SK-N-SH (cell line): ENCODE measurements at regions not wholly inside any gene's neighbourhood (a gene's known extent, or its start where the extent isn't known, plus 50 kb on each side); places are given as distances from the start of the nearest gene placed in this dataset.

Experiments
- CTCF ChIA-PET: fragments of 300-600, 350-600 bp; formaldehyde crosslinking; extraction: SDS; loops from one replicate; lab custom pipeline; 2021; lab: Yijun Ruan, JAX
- POLR2A ChIA-PET: fragments of 350-600 bp; sonication (Branson Sonifier 250); formaldehyde crosslinking; extraction: SDS; loops from one replicate; lab custom pipeline; 2020; ENCODE audit warnings: antibody characterized with exemption, inconsistent platforms; lab: Yijun Ruan, JAX
- DNase-seq: peaks from one replicate; pipeline ENCODE4 v3.0.0; 2012
- H2AFZ ChIP-seq: fragments of 200-600 bp; sonication (generic); 2 replicates; pipeline ENCODE4 v1.8.1; 2016; ENCODE audit warnings: antibody characterized with exemption, mild to moderate bottlenecking, low read depth
- H3F3A ChIP-seq: fragments of 200-600 bp; sonication (generic); replicated peaks from 2 replicates; pipeline ENCODE3; 2016; ENCODE audit warnings: antibody characterized with exemption, mild to moderate bottlenecking; ENCODE audit not compliant: insufficient read depth
- H3K27ac ChIP-seq, 2 experiments: fragments of 200-500 bp in 1 of 2; fragments of 200-600 bp in 1 of 2; sonication (Bioruptor generic) in 1 of 2; sonication (generic), shearing (Covaris generic) in 1 of 2; 2 replicates each; pipeline versions ENCODE4 v1.5.1 to v1.6.1; 2014 to 2016; ENCODE audit warnings: low read depth in 2 of 2, inconsistent platforms in 1 of 2, low read length in 1 of 2, mild to moderate bottlenecking in 1 of 2, mixed read lengths in 1 of 2
- H3K27me3 ChIP-seq: fragments of 200-600 bp; sonication (generic), shearing (Covaris generic); 2 replicates; pipeline ENCODE4 v1.6.1; 2016; ENCODE audit warnings: mixed run types; ENCODE audit not compliant: insufficient read depth
- H3K36me3 ChIP-seq, 2 experiments: fragments of 200-500 bp in 1 of 2; fragments of 200-600 bp in 1 of 2; sonication (Bioruptor generic) in 1 of 2; sonication (generic) in 1 of 2; replicated peaks in 1 of 2; 2 replicates each; pipeline versions ENCODE3 to v1.5.1; 2014 to 2016; ENCODE audit warnings: low read length in 1 of 2, mild to moderate bottlenecking in 1 of 2; ENCODE audit not compliant: insufficient read depth in 2 of 2, control insufficient read depth in 1 of 2
- H3K4me1 ChIP-seq, 2 experiments: fragments of 200-500 bp in 1 of 2; fragments of 200-600 bp in 1 of 2; sonication (Bioruptor generic) in 1 of 2; sonication (generic), shearing (Covaris generic) in 1 of 2; 2 replicates each; pipeline versions ENCODE4 v1.5.1 to v1.6.1; 2014 to 2016; ENCODE audit warnings: low read depth in 1 of 2, low read length in 1 of 2, mixed run types in 1 of 2; ENCODE audit not compliant: insufficient read depth in 2 of 2, control insufficient read depth in 1 of 2
- H3K4me2 ChIP-seq: fragments of 200-600 bp; sonication (generic), shearing (Covaris generic); 2 replicates; pipeline ENCODE4 v1.6.1; 2017; ENCODE audit warnings: mixed run types
- H3K4me3 ChIP-seq, 2 experiments: fragments of 200-500 bp in 1 of 2; fragments of 200-600 bp in 1 of 2; sonication (Bioruptor generic) in 1 of 2; sonication (generic), shearing (Covaris generic) in 1 of 2; 2 replicates each; pipeline versions ENCODE4 v1.5.1 to v1.8.1; 2014 to 2016; ENCODE audit warnings: low read depth in 2 of 2, inconsistent platforms in 1 of 2, low read length in 1 of 2, mild to moderate bottlenecking in 1 of 2, mixed read lengths in 1 of 2, moderate library complexity in 1 of 2
- H3K79me2 ChIP-seq: fragments of 200-600 bp; sonication (generic); 2 replicates; pipeline ENCODE4 v1.8.1; 2017; ENCODE audit warnings: mild to moderate bottlenecking; ENCODE audit not compliant: insufficient read depth
- H3K9ac ChIP-seq: fragments of 200-600 bp; sonication (generic); 2 replicates; pipeline ENCODE4 v1.6.1; 2017; ENCODE audit warnings: mixed run types
- H3K9me2 ChIP-seq: fragments of 200-600 bp; sonication (generic); 2 replicates; pipeline ENCODE4 v1.6.1; 2017; ENCODE audit warnings: mixed run types
- H3K9me3 ChIP-seq: fragments of 200-600 bp; sonication (generic); 2 replicates; pipeline ENCODE4 v1.6.1; 2017; ENCODE audit warnings: mixed run types, mild to moderate bottlenecking, moderate library complexity
- H4K20me1 ChIP-seq: fragments of 200-600 bp; sonication (generic); 2 replicates; pipeline ENCODE4 v1.6.1; 2017; ENCODE audit warnings: mild to moderate bottlenecking, mixed run types; ENCODE audit not compliant: insufficient read depth
- CHD2 ChIP-seq: fragments of 150-350 bp; IDR thresholded peaks from 2 replicates; pipeline ENCODE4 v1.6.1; 2018; ENCODE audit warnings: low read length; ENCODE audit not compliant: partially characterized antibody
- ELF1 ChIP-seq: IDR thresholded peaks from 2 replicates; pipeline ENCODE4 v1.4.0; 2012
- EP300 ChIP-seq, 2 experiments: IDR thresholded peaks; 2 replicates each; pipeline versions ENCODE4 v1.4.0 to v1.6.1; 2012; ENCODE audit warnings: borderline replicate concordance in 1 of 2, low read depth in 1 of 2, low read length in 1 of 2
- EZH2phosphoT487 ChIP-seq: fragments of 200-600 bp; sonication (generic); IDR thresholded peaks from 2 replicates; pipeline ENCODE4 v1.6.1; 2017; ENCODE audit warnings: low read depth, mixed run types, mild to moderate bottlenecking, antibody characterized with exemption, moderate library complexity, borderline replicate concordance
- FOSL2 ChIP-seq: IDR thresholded peaks from 2 replicates; pipeline ENCODE4 v1.4.0; 2012; ENCODE audit warnings: low read depth, mild to moderate bottlenecking, moderate library complexity, borderline replicate concordance
- FOXJ3 ChIP-seq: sonication (generic); formaldehyde crosslinking; IDR thresholded peaks from 2 replicates; pipeline ENCODE4 v1.5.1; 2020; ENCODE audit warnings: mild to moderate bottlenecking, missing genetic modification reagents
- FOXM1 ChIP-seq: IDR thresholded peaks from 2 replicates; pipeline ENCODE4 v1.4.0; 2012; ENCODE audit warnings: low read depth, mild to moderate bottlenecking
- GATA2 ChIP-seq: sonication (generic); formaldehyde crosslinking; IDR thresholded peaks from 2 replicates; pipeline ENCODE4 v1.5.0; 2020; ENCODE audit warnings: mild to moderate bottlenecking, missing genetic modification reagents
- JUND ChIP-seq: IDR thresholded peaks from 2 replicates; pipeline ENCODE4 v1.4.0; 2012
- MAX ChIP-seq: IDR thresholded peaks from 2 replicates; pipeline ENCODE4 v1.4.0; 2012; ENCODE audit warnings: low read depth
- NFIC ChIP-seq: IDR thresholded peaks from 2 replicates; pipeline ENCODE4 v1.4.0; 2012; ENCODE audit warnings: borderline replicate concordance
- PBX3 ChIP-seq: IDR thresholded peaks from 2 replicates; pipeline ENCODE4; 2012
- POLR2AphosphoS5 ChIP-seq: IDR thresholded peaks from 2 replicates; pipeline ENCODE4 v1.6.1; 2012; ENCODE audit warnings: low read depth, low read length
- RAD21 ChIP-seq: IDR thresholded peaks from 2 replicates; pipeline ENCODE4 v1.6.1; 2012; ENCODE audit warnings: mild to moderate bottlenecking, low read length
- REST ChIP-seq: IDR thresholded peaks from 2 replicates; pipeline ENCODE4 v1.6.1; 2012; ENCODE audit warnings: mild to moderate bottlenecking, low read depth, low read length, moderate library complexity
- TAF1 ChIP-seq: IDR thresholded peaks from 2 replicates; pipeline ENCODE4 v1.6.1; 2012; ENCODE audit warnings: low read depth, mild to moderate bottlenecking, low read length, moderate library complexity, borderline replicate concordance
- ZBTB33 ChIP-seq: IDR thresholded peaks from 2 replicates; pipeline ENCODE4 v1.4.0; 2012; ENCODE audit warnings: low read depth, borderline replicate concordance
- WGBS: methylation state at CpG from one replicate; pipeline ENCODE4 v1.1.6; 2017; ENCODE audit warnings: low lambda C conversion rate; 5-methylcytosine and 5-hydroxymethylcytosine counted together
- TF ChIP-seq, protein P1 (sequence below): IDR thresholded peaks from 2 replicates; pipeline ENCODE4 v1.4.0; 2012; ENCODE audit warnings: low read depth, borderline replicate concordance

GRCh38 chr7:91492317-91492716 lies 228.1 kb downstream of the FZD1 start:
- no peak overlapping the region for H3K9ac ChIP-seq
- H4K20me1 ChIP-seq: no peaks in the 10 kb centered on the region
- no peaks in the 10 kb centered on the region for H3K27me3 ChIP-seq
- no peaks in the 10 kb centered on the region for H3K4me1 ChIP-seq
- H3K27ac ChIP-seq: no peak overlapping the region
- H3K9me2 ChIP-seq: no peaks in the 10 kb centered on the region
- H2AFZ ChIP-seq: no peak overlapping the region
- H3K36me3 ChIP-seq: no peaks in the 10 kb centered on the region
- H3K9me3 ChIP-seq: no peaks in the 10 kb centered on the region
- ChIA-PET POLR2A (no interaction called here), CTCF (no interaction called here)
- H3K4me2 ChIP-seq: no peak overlapping the region
- TF ChIP-seq RAD21 (no peak), PBX3 (no peak), EZH2phosphoT487 (no peak), ZBTB33 (no peak), FOXM1 (no peak), EP300 (IDR thresholded peaks at IDR 0.05; ENCODE audit: borderline replicate concordance in 1 of 2, low read depth in 1 of 2, low read length in 1 of 2) (no peak), REST (no peak), GATA2 (CRISPR knock-in tag) (no peak), JUND (no peak), FOSL2 (no peak), NFIC (no peak), ELF1 (no peak), MAX (no peak), FOXJ3 (CRISPR knock-in tag) (no peak), POLR2AphosphoS5 (no peak), TAF1 (no peak), CHD2 (no peak)
- TF ChIP-seq, protein P1, sequence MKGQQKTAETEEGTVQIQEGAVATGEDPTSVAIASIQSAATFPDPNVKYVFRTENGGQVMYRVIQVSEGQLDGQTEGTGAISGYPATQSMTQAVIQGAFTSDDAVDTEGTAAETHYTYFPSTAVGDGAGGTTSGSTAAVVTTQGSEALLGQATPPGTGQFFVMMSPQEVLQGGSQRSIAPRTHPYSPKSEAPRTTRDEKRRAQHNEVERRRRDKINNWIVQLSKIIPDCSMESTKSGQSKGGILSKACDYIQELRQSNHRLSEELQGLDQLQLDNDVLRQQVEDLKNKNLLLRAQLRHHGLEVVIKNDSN: no peak
- H3F3A ChIP-seq: no peaks in the 10 kb centered on the region
- DNase-seq: no peak
- no peak overlapping the region for H3K4me3 ChIP-seq
- 54% methylated on average over 2 of the region's 2 CpGs for WGBS
- no peaks in the 10 kb centered on the region for H3K79me2 ChIP-seq
